Bone marrow (tissue), 2 donors: ENCODE measurements at regions not wholly inside any gene's neighbourhood (a gene's known extent, or its start where the extent isn't known, plus 50 kb on each side); places are given as distances from the start of the nearest gene placed in this dataset.

ENCODE experiments used
- DNase-seq, 2 donors: peaks; one replicate each; lab custom pipeline; 2025; lab: John Stamatoyannopoulos, UW

DNA sequence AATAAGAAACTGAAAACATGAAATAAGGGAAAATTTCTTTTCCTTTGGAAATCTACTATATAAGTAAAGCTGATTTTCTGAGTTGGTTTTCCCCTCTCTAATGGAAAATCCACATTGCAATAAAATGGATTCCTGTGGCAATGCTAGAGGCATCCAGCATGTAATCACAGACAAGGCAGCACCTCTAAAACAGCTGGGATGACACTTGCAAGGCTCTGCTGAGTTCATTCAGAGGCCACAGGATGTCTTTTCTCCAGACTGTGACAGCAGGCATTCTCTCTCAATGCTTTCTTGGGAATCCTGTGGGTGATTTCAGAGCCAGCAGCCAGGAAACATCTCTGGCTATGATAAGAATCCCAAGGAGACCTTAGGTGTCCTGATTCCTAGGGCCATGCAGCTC, 201.3 kb upstream of the BLID start:
- DNase-seq, result no peak

DNA sequence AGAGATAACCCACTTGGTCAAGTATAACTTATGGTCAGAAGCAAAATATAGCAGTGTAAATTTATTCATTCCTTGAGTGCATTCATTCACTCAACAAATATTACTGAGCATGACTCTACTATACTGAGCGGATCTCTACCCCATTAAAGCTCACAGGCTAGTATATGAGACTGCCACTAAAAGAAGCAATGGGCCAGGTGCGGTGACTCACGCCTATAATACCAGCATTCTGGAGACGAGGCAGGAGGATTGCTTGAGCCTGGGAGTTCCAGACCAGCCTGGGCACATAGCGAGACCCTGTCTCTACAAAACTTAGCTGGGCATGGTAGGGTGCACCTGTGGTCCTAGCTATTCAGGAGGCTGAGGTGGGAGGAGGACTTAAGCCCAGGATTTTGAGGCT, 197.6 kb upstream of the BLID start:
- DNase-seq, result no peak

DNA sequence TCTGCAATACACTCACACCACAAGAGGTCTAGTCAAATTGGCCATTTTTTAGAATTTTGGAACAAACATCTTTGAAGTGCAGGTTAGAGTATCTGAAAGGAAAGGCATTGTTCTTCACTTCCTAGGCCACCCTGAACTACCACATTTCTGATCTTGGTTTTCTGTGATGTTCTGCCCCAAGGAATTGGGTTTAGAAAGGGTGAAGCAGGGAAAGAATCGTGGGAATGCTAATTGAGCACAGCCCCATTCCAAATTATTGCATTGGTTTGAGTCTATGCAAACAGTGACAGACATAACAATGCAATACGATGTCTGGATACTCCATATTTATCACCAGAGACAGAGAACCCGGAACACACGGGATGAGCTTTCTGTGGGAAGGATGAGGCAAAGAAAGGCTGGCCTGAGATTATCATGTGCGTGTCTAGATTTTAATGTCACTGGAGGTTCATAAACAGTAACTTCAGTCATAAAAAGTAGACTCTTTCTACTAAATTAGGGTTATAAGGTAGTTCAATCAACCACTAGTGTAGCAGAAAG, 195.3 kb upstream of the BLID start:
- DNase-seq, result no peak

DNA sequence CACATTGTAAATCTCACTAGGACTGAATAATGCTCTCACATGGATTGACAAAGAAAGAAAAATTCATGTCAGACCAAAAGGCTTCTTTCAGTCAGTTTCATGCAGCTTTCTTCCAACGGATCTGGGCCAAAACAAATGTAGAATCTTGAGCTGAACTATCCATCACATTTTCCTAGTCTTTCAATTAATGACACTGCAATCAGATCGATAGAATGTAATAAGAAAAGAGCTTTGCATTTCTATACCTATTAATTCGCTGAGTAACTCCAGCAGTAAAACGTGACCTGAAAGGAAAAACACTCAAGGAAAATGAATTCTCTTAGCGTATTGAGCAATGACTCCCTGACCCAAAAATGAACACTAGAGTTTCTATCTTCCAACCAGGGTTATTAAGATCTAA, 194.8 kb upstream of the BLID start:
- DNase-seq, result no peak

DNA sequence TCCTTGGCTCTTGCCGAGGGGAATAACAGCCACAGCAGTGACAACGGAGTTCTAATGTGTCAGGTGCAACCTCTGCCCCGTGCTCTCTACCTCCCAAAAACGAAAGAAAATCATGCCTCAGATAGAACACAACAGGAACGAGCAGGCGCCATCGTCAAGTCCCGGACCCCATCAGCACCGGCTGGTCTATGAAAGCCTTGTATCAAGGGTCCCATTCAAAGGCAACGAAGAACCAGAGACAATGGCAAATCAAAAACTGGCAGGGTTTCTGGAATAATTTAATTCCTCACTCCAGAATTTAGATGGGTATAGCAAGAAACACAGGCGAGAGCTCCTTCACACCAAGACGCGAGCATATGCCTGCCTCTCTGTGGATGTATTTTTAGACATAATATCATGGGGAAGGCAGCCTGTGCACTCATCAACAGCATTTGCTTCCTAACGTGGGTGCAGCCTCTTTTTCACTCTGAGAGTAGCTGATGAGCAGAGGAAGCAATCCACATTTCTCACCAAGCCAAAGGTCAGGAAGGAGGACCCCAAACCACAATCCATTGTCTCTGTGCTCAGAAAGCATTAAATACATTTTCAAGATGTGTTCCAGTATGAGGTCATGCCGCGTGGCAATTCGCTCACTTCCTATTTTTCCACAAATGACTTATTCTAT, 193.4 kb upstream of the BLID start:
- DNase-seq, result no peak

DNA sequence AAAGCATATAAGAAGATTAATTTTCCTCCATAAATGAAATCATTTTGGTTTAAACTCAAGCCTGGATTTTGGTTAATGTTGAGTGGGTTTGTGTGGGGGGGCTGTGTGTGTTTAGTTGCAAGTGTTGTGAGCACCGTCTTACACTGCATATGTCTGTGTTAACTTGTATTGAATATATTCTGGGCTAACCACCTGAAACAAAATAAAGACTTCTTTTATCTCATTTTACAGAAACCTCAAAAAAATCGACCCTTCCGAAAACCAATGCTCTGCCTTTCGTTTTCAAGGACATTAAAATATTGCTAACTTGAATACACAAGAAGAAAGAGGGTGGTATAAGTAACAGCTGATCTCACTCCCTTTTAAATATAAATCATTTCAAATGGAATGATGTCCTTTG, 192.2 kb upstream of the BLID start:
- DNase-seq, result no peak

DNA sequence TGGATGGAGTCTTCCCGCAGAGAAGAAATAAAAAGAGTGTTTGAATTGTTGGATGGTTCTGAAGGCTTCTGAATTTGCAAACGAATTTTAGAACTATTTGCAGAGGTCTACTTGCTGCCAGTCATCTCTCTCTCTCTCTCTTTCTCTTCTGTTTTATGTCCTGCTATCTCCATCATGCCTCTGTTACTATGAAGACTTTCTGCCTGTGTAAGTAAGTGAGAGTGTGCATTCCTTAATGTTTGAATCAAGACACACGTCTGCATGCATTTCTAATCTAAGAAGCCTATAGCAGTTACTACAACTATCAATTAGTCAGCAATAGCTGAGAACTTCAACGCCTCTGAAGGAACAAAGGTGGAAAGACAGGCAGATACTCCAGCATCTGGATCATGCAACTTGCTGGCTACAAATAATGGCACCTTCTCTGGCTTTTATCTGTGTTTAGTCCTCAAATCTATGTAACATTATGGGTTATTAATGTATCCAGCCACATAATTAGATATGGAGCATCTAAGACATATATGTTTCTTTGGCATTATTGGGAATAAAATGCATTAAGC, 191.5 kb upstream of the BLID start:
- DNase-seq, result no peak

DNA sequence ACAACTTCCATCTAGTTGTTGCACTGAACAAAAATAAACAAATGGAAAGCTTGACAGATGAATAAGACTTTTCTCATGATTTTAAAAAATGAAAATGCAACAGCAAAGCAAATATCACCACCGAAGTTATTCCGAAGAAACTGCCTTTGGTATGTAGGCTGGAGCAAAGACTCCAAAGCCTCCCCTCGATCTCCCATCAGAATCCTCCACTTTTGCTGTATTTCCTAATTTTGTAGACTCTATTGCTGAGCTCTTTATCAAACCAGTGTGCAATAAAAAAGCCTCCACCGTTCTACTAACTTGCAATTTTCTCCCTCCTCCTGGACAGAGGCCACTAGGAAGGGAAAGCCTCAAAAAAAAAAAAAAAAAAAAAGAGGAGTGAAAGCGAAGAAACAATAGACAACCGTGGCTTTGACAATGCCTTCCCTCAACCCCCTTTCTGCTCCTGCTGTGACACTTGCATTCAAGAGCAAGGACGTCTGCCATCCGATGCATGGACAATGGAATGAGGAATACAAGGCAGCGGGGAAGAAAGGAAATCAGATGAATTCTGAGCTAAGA, 190.9 kb upstream of the BLID start:
- DNase-seq, result no peak

DNA sequence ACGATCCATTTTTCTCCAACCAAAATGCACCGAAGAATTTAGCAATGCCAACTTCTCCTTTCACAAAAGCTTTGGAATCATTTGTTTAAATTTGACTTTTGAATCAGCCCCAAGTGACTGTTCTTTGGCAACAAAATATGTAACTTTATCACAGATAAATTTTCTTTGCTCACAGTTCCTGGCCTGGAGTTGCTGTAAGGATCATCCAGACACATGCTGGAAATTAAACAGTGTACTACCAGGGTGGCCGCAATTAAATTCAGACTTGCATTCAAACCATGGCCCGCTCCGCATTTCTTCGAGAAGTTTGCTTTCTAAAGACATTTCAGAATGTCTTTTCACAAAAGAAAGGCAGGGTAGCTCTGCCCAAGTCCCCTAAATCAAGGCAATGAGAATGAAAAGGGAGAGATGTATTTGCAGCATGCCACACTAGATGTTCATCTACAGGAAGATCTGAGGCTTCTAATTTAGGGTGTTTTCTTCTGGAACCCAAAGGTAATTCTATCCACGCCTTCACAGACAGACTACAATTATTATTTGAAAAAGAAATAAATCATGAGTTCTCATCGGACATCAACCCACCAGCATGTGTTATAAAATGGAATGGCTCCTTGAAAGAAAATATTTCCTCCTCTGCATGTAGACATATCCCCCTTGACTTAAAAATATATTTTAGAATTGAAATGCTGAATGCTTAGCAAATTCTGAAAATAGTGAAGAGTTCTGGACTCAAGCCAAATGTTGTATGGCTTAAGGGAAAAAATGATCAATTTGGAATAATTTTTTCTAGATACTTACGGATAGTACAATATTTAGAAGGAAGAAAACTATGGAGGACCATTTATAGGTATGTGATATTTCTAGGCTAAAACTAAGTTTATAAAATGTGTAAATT, 189.7 kb upstream of the BLID start:
- no peak for DNase-seq

DNA sequence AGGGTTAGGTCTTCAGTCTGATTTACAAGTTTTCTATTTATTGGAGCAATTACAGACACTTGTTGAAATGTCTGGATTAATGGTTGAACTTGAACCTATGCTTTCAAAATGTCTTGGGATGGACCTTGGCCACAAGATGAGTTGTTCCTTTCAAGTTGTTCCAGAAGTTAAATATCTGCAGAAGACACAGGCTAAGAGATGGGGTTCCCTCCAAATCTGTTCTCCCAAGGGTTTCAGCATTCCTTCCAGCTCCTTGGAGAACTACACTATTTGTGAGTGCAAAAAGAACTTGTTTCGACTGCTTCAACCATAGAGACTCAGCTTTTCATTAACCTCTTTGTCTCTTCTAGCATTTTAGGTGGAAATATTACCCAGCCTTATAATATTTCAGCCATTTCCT, 189.0 kb upstream of the BLID start:
- no peak for DNase-seq

DNA sequence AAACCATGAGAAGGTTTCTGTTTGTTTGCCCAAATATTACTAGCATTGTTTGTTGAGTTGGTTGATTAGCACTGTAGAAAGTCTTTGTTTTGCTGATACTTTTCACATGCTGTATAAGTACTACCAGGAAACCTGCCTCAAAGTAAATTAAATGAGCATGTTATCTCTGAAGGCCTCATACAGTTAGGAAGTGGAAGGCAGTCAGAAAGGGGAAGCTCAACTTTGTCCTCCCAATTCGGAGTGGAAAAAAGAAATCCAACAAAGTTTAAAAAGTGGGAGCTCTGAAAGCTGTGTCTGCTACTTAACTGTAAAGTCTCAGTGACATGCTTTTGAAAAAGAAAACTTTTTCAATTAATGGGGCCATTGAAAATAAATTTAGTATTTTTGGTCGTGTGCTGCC, 188.3 kb upstream of the BLID start:
- DNase-seq, result no peak

DNA sequence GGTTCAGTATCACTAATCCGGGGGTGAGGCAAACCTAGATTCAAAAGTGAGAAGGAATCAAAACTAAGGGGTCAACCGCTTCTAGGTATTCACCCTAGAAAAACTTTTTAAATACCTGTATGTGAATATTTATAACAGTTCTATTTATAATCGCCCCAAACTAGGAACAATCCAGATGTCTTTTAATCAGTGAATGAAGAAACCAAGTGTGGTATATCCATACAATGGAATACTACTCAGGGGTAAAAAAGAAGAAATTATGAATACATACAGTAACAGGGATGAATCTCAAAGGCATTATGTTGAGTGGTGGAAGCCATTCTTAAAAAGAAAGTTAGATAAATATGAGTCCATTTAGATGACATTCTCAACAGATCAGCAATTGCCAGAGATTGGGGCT, 178.0 kb upstream of the BLID start:
- no peak for DNase-seq

DNA sequence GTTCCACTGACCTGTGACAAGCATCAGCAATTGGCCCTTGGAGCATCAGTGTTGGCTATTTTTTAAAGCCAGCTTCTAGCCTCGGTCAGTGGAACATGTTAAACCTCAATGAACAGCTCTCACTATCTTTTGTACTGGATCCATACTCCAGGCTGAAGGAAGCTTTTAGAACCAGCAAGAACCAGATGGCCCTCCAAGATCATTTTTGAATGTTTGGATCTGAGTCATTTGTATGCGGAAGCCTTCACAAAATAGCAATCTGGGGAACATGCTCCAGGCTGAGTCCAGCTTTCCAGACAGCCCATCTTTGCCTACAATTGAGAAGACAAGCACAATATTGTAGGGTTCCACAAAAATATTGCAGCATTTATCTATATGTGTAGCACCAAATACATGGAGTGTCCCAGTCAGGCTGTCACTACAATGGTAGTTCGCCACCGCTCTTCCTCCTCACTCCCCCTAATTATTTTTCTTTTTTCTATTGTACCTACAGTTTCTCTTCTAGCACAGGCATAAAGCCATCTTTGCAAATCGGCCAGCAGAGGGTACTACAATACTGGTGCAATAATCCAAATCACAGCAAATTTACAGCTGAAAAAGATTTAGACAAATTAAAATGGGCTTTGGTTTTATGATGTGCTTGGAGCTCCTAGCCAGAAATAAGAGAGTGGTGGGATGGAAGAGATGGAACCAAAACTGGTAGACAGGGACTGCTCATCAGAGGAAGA, 177.4 kb upstream of the BLID start:
- no peak for DNase-seq

DNA sequence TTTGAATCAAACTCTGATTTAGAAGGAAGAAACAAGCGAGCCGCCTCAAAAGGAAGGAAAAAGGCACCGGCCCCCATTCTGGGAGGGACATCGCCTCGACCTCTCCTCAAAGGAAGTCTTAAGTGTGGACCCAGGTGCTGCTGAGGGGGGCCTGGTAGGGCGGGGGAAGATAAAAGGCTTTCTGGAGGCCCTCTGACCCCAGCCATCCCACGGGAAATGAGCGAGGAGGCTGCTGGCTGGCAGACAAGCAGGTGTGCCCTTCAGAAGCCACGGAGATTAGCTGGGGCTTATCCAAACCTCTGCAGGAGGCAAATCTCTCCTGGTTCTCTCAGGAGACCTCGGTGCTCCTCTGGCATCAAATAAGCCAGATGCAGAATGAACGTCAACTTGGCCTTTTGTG, 171.4 kb upstream of the BLID start:
- no peak for DNase-seq

DNA sequence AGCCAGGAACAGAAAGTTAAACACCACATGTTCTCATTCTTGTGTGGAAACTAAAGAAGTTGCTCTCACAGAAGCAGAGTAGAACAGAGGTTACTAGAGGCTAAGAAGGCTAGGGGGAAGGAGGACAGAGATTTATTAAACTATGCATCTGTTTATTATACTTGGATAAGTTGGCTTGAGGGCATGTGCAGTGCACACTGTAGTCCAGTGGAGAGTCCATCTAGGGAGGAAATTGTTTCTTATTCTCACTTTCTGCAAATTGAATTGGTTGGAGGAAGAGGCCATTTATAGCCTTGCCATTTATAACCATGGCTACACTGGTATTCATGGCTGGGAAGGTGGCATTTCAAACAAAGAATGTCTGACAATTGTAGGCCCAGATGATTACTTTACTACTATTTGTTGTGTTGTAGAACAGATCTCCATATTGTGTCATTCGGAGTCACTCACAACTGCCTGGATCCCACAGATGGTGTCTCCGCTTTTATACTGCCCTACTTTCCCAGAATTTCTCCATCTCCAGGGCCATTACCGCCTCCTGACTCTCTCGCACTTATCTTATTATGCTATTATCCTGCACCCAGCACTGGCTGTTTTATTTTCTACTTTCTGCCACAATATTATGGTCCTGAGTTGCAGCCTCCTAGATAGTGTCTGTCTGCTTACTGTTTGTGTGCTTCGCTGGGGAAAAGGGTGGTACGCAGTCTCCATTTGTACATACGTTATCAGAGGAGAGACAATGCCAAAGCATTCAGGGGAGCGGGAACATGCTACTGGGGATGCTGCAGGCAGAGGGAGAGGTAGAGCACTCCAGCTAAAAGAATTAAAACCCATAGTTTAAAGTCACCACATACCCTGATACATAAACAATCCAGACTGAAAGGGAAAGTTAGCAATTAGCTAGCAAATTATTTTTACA, 169.3 kb upstream of the BLID start:
- DNase-seq, result no peak

DNA sequence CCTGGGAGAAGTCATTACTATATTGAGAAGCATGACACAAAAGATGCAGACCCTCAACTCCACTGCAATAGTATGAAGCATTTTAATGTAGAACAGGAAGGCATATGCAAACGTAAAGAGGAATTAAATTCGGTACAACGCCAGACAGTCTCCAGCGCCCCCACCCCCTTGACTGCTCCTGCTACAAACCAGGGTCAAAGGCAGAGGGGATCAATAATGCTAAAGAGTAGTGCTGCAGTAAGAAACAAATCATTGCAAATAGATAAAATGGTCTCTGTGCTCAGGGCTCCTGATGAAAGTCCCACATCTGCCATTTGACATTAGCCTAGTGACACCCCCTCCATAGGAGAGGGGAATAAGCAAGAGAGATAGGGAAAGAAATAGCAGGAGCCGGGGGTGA, 164.9 kb upstream of the BLID start:
- DNase-seq, result no peak

DNA sequence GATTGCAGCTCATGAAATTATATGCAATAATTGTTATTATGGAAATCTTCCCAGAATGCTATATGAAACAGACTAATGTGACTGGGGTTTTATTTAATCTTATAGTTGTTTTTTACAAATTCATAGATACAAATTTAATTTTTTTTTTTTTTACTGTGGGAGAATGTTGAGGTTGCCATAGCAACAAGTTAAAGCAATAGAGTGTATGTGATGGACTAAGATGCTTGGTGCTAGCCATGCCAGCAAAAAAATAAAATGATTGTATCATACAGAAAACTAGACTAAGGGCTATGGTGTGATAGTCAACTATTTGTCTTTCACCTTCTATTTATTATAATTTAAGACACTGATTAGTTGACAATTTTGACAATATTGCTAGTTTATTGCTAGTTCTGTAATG, 163.2 kb upstream of the BLID start:
- no peak for DNase-seq

DNA sequence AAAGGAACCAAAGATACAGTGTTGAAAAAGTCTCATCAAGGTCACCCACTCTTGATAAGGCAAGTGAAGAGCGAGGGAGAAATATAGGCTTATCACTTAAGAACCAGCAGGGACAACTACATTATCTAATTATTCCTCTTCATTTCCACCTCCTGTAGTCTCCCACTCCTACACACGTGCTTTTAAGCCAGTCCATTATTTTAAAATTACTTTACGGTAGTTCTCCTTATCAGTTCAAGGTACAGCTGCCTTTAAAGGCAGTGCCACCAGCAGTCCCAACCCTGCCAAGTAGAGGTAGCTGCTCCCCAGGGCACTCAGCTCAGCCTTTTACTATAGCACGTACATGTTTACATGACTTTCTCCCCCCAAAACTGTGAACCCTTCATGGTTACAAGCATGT, 161.5 kb upstream of the BLID start:
- DNase-seq, result no peak

DNA sequence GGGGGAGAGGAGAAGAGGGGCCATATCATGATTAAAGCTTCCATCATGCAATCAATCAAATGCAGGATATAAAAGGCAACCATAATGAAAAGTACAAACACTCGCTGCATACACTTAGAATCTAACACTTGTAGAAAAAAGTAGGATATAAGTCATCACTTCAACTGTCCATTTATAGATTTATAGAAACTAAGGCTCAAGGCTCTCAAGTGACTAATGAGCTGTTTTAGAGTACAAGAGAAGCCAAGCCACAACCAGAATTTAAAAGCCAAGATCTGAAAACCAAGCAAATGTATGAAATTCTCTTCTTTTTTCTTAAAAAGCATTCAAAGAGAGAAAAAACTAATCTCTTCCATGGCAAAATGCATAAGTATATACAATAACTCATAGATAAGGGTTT, 160.2 kb upstream of the BLID start:
- DNase-seq, result no peak

DNA sequence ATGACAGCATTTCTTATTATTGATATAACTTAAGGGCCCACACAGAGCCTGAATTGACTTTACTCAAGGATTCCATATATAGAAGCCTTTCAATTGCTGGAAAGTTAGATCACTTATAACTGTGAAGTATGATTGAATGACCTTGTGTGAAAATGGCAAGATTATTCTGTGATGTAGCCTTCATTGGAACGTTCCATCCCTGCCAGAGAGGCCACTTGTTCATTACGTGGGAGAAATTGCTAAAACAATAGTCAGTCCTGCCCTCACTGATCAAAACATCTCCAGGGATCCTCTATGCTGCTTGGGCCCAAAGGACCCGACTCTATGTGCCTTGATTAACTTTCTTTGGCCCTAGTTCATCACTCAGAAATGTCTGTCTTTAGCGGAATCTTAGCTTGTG, 159.5 kb upstream of the BLID start:
- DNase-seq, result no peak
